ENCODE measurements at regions not wholly inside any gene's neighbourhood (a gene's known extent, or its start where the extent isn't known, plus 50 kb on each side); places are given as distances from the start of the nearest gene placed in this dataset.

DNA sequence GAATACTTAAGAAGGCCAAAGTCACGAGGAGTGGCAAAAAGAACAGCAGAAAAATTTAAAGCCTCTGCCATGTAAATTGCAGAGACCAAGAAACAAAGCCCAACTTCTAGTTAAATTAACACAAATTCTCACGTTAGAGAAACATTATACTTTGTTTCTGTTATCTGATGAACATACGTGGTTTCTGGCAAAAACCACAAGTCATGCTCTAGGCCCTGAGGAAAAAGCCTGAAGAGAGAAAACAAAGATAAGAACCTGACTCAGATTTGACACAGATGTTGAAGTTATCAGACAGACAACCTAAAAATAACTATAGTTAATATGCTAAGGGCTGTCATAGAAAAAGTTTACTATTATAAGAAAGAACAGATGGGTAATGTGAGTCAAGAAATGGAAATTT is 149.1 kb upstream of the PCDH10 start:
- no peak for DNase-seq
- Mint-ChIP-seq H3K27ac (no peak overlapping the region), H3K4me1 (ENCODE audit: low read depth) (no peaks in the 10 kb centered on the region), H3K27me3 (ENCODE audit: low read depth) (no peaks in the 10 kb centered on the region), H3K36me3 (ENCODE audit: low read depth) (no peaks in the 10 kb centered on the region), H3K9me3 (no peaks in the 10 kb centered on the region), H3K4me3 (no peak overlapping the region)
- CTCF ChIA-PET = no interaction called here
- intact Hi-C loops (cut with micrococcal nuclease) = no loop called here

DNA sequence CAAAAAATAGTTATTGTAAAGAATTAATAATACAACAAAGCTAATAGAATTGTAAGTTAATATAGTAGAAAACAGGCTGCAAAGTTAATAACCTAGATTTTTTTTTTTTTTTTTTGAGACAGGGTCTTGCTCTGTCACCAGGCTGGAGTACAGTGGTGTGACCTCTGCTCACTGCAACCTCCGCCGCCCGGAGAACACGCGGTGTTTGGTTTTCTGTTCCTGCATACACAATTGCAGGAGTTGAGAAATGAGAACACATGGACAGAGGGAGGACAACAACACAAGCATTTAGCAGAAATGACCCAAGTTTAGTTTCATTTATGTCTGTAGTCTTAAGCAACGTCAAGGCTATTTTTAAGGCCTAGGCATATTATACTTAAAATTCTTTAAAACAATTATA is 145.9 kb upstream of the PCDH10 start:
- intact Hi-C loops (cut with micrococcal nuclease) = no loop called here
- H3K27ac Mint-ChIP-seq = no peak overlapping the region
- H3K36me3 Mint-ChIP-seq (ENCODE audit: low read depth) = no peaks in the 10 kb centered on the region
- CTCF ChIA-PET = no interaction called here
- H3K4me1 Mint-ChIP-seq (ENCODE audit: low read depth) = no peaks in the 10 kb centered on the region
- no peak overlapping the region for H3K4me3 Mint-ChIP-seq
- DNase-seq = no peak
- no peaks in the 10 kb centered on the region for H3K27me3 Mint-ChIP-seq (ENCODE audit: low read depth)
- peaks cover 4% of the 10 kb centered on the region for H3K9me3 Mint-ChIP-seq

DNA sequence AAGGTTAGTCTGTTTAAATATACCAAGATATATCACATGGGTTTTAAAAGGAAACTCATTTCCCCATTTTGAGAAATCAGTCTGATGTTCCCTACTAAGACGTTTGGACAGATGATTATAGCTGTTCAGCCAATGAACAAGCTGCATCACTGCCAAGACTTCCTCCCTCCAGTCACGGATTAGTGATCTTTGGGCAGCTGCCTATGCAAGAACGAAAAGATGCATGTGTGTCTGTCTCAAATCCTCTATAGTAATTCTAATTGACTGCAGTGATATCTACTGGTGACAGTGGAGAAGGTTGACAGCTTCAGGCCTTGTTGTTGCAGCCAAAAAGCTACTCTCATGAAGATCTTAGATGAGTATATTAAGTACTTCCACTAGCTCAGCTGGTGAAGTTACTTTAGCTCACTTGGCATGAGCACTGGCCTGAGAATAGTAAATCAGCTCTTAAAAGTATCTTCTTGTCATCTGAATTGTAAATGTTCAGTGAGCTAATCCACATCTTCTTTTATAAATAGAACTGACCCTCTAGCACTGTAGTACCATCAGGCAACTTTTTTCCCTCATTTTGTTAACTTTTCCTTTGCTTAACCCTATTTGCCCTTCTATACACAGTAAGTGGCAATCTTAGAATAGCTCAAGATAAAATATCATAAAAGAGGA is 134.5 kb upstream of the PCDH10 start:
- Mint-ChIP-seq H3K4me3 (no peak overlapping the region), H3K27ac (no peak overlapping the region), H3K9me3 (peaks cover 9% of the 10 kb centered on the region), H3K27me3 (ENCODE audit: low read depth) (no peaks in the 10 kb centered on the region), H3K36me3 (ENCODE audit: low read depth) (no peaks in the 10 kb centered on the region), H3K4me1 (ENCODE audit: low read depth) (no peaks in the 10 kb centered on the region)
- intact Hi-C loops (cut with micrococcal nuclease) = no loop called here
- CTCF ChIA-PET = no interaction called here
- no peak for DNase-seq

DNA sequence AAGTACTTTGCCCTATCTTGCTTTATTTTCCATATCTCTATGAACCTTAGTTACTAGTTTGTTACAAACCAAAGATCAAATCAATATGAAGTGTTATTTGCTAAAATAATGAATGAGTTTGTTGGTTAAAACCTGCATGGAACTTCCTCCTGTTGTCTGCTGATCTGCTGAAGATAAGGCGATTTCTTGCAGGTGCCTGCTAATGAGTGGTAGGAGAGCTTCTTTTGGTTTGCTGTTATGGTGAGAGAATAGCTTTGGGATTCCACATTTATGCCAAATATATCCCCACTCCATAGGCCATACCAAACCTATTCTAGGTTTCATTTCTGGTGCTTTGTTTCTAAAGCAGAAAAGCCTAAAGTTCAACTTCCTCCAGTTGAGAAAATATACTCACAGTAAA is 103.8 kb upstream of the PCDH10 start:
- no peak for DNase-seq
- intact Hi-C loops (cut with micrococcal nuclease) = no loop called here
- H3K36me3 Mint-ChIP-seq (ENCODE audit: low read depth) = no peaks in the 10 kb centered on the region
- H3K9me3 Mint-ChIP-seq = no peaks in the 10 kb centered on the region
- H3K27ac Mint-ChIP-seq = no peak overlapping the region
- no peaks in the 10 kb centered on the region for H3K27me3 Mint-ChIP-seq (ENCODE audit: low read depth)
- CTCF ChIA-PET = no interaction called here
- no peak overlapping the region for H3K4me3 Mint-ChIP-seq
- no peaks in the 10 kb centered on the region for H3K4me1 Mint-ChIP-seq (ENCODE audit: low read depth)

DNA sequence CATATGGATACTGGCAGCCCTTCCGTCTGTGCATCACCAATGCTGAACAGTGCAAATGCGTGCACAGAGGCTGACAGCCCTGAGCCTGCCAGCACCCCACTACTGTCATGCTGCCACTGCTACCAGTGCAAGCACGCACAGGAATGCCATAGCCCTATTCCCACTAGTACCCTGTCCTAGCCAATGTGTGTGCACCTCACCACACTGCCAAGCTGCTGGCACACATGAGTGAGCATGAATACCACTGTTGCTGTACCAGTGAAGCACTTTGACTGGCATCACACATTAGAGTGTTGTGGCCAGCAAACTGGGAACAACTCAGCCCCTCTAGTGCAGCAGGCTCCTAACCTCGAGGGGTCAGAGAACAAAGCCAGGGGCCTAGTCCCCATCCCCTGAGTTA is 102.9 kb upstream of the PCDH10 start:
- Mint-ChIP-seq H3K36me3 (ENCODE audit: low read depth) (no peaks in the 10 kb centered on the region), H3K9me3 (no peaks in the 10 kb centered on the region), H3K4me3 (no peak overlapping the region), H3K27me3 (ENCODE audit: low read depth) (no peaks in the 10 kb centered on the region), H3K4me1 (ENCODE audit: low read depth) (no peaks in the 10 kb centered on the region), H3K27ac (no peak overlapping the region)
- intact Hi-C loops (cut with micrococcal nuclease) = no loop called here
- no peak for DNase-seq
- CTCF ChIA-PET = no interaction called here

DNA sequence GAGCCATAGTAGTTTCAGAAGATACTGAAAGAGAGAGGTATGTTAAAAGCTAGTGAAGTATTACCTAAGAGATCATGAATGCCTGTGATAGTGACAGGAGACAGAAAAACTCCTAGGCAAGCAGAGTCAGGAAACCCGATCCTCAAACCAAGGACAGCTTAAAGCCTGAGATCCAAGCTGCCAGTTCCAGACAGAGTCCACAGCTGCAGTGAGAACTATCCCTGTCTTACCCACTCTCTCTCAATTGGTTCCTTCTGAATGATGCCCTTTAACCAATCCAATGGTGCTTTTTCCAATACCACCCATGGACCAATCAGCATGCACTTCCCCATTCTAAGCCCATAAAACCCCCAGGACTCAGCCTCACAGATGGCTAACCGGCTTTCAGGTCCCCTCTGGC is 90.4 kb upstream of the PCDH10 start:
- no peaks in the 10 kb centered on the region for H3K27me3 Mint-ChIP-seq (ENCODE audit: low read depth)
- no peaks in the 10 kb centered on the region for H3K36me3 Mint-ChIP-seq (ENCODE audit: low read depth)
- H3K4me3 Mint-ChIP-seq = no peak overlapping the region
- no peaks in the 10 kb centered on the region for H3K4me1 Mint-ChIP-seq (ENCODE audit: low read depth)
- DNase-seq = no peak
- CTCF ChIA-PET = no interaction called here
- H3K27ac Mint-ChIP-seq = no peak overlapping the region
- H3K9me3 Mint-ChIP-seq = peaks cover 1% of the 10 kb centered on the region
- intact Hi-C loops (cut with micrococcal nuclease) = no loop called here

DNA sequence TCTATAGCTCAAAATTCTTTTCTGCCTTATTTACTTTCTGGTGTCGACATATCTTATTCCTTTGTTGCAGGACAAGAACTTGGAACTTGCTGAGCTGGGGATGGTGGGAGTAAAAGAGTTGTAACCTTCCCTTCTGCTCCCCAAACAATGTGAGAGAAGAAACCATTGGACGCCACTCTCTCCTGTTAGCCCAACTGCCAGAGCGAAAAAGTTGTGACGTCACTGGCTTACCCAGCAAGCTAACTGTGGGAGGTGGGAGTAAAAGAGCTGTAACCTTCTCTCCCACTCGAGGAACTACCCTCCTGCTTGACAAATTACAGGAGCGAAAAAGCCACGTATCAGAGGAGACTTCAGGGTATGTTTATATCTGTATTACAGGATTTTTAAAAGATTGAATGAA is 90.0 kb upstream of the PCDH10 start:
- no peak overlapping the region for H3K27ac Mint-ChIP-seq
- no peak for DNase-seq
- H3K4me1 Mint-ChIP-seq (ENCODE audit: low read depth) = no peaks in the 10 kb centered on the region
- H3K27me3 Mint-ChIP-seq (ENCODE audit: low read depth) = no peaks in the 10 kb centered on the region
- H3K4me3 Mint-ChIP-seq = no peak overlapping the region
- no peaks in the 10 kb centered on the region for H3K36me3 Mint-ChIP-seq (ENCODE audit: low read depth)
- peaks cover 1% of the 10 kb centered on the region for H3K9me3 Mint-ChIP-seq
- intact Hi-C loops (cut with micrococcal nuclease) = no loop called here
- CTCF ChIA-PET = no interaction called here

DNA sequence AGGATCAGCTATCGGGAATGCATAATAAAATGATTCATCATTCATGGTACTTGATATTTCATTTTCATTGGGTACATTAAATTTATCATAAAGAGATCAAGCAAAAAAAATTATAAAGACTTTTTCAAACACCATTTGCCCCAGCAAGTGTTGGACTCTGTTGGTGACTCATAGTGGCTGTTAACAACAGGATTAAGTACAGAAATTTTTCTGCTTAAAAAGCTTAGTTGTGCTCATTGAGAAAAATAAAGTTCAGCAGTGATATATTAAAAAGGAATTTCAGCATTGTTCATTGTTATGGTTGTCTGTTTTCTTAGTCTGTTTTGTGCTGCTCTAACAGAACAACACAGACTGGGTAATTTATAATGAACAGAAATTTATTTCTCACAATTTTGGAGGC is 86.2 kb upstream of the PCDH10 start:
- DNase-seq = no peak
- no peak overlapping the region for H3K27ac Mint-ChIP-seq
- no peaks in the 10 kb centered on the region for H3K4me1 Mint-ChIP-seq (ENCODE audit: low read depth)
- H3K27me3 Mint-ChIP-seq (ENCODE audit: low read depth) = no peaks in the 10 kb centered on the region
- CTCF ChIA-PET = no interaction called here
- peaks cover 7% of the 10 kb centered on the region for H3K9me3 Mint-ChIP-seq
- no peak overlapping the region for H3K4me3 Mint-ChIP-seq
- intact Hi-C loops (cut with micrococcal nuclease) = no loop called here
- H3K36me3 Mint-ChIP-seq (ENCODE audit: low read depth) = no peaks in the 10 kb centered on the region

DNA sequence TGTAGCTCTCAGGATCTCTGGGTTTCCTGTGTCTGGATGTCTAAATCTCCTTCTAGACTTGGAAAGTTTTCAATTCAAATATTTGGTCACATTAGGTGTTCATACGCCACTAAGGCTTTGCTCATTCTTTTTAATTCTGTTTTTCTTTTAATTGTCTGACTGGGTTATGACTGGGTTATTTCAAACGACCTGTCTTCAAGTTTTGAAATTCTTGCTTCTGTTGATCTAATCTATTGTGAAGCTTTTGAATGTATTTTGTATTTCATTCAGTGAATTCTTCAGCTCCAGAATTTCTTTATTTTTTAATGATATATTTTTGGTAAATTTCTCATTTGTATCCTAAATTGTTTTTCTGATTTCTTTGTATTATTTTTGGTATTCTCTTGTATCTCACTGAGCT is 81.0 kb upstream of the PCDH10 start:
- H3K27me3 Mint-ChIP-seq (ENCODE audit: low read depth) = no peaks in the 10 kb centered on the region
- CTCF ChIA-PET = no interaction called here
- no peaks in the 10 kb centered on the region for H3K36me3 Mint-ChIP-seq (ENCODE audit: low read depth)
- H3K4me1 Mint-ChIP-seq (ENCODE audit: low read depth) = no peaks in the 10 kb centered on the region
- no peak for DNase-seq
- intact Hi-C loops (cut with micrococcal nuclease) = no loop called here
- peaks cover 21% of the 10 kb centered on the region for H3K9me3 Mint-ChIP-seq
- no peak overlapping the region for H3K4me3 Mint-ChIP-seq
- H3K27ac Mint-ChIP-seq = no peak overlapping the region

DNA sequence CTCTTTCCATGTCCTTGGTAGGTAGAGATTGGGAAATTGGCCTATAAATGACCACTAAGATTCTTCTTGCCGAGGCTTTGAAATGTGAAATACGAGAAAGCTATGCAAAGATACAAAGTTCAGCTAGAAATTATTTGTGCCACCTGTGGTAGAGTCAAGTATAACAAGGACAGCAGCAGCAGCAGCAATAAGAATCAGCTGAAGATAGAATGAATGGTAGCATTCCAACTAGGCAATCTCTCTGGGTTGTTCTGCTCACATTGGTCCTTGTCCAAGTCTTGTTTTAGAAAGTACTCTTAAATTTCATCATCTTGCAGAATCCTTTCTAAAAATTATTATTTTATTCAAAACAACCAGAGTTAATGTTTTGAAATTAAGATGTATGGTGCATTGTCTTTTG is 67.8 kb upstream of the PCDH10 start:
- H3K9me3 Mint-ChIP-seq = peaks cover 7% of the 10 kb centered on the region
- no peaks in the 10 kb centered on the region for H3K36me3 Mint-ChIP-seq (ENCODE audit: low read depth)
- no peaks in the 10 kb centered on the region for H3K27me3 Mint-ChIP-seq (ENCODE audit: low read depth)
- no peak overlapping the region for H3K4me3 Mint-ChIP-seq
- DNase-seq = no peak
- H3K27ac Mint-ChIP-seq = no peak overlapping the region
- CTCF ChIA-PET = no interaction called here
- intact Hi-C loops (cut with micrococcal nuclease) = no loop called here
- no peaks in the 10 kb centered on the region for H3K4me1 Mint-ChIP-seq (ENCODE audit: low read depth)

DNA sequence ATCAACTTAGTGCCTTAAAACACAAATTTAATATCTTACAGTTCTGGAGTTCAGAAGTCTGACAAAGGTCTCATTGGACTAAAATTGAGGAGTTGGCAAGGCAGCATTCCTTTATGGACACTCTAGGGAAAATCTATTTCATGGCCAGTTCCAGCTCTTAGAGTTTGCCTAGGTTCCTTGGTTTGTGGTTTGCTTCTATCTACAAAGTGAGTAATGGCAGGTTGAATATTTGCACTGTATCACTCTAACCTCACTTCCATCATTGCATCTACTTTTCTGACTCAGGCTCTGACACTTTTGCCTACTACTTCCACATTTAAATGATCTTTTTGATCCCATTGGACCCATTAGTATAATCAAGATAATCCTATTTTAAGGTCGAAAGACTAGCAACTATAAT is 64.7 kb upstream of the PCDH10 start:
- no peak overlapping the region for H3K27ac Mint-ChIP-seq
- H3K36me3 Mint-ChIP-seq (ENCODE audit: low read depth) = no peaks in the 10 kb centered on the region
- H3K4me3 Mint-ChIP-seq = no peak overlapping the region
- intact Hi-C loops (cut with micrococcal nuclease) = no loop called here
- H3K9me3 Mint-ChIP-seq = no peaks in the 10 kb centered on the region
- no peaks in the 10 kb centered on the region for H3K27me3 Mint-ChIP-seq (ENCODE audit: low read depth)
- CTCF ChIA-PET = no interaction called here
- DNase-seq = no peak
- H3K4me1 Mint-ChIP-seq (ENCODE audit: low read depth) = no peaks in the 10 kb centered on the region

DNA sequence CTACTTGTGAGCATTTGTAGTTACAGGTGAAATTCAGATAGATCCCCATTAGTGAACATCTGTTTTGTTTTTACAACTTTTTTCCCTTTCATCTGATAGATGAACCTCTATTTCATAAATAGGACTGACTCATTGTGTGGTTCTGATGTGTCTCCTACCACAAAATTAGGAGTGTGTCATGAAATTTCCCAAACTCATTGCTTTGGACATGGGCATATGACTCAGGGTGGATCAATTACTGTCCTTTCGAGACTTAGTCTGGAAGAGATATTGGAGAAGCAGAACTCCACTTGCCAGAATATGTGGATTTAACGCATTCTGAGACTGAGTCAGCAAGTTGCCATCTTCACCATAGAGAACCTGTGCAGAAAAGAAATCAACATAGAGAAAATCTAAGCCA is 53.5 kb upstream of the PCDH10 start:
- H3K4me3 Mint-ChIP-seq = no peak overlapping the region
- no peaks in the 10 kb centered on the region for H3K36me3 Mint-ChIP-seq (ENCODE audit: low read depth)
- peaks cover 2% of the 10 kb centered on the region for H3K9me3 Mint-ChIP-seq
- no peak for DNase-seq
- CTCF ChIA-PET = no interaction called here
- H3K27me3 Mint-ChIP-seq (ENCODE audit: low read depth) = no peaks in the 10 kb centered on the region
- no peaks in the 10 kb centered on the region for H3K4me1 Mint-ChIP-seq (ENCODE audit: low read depth)
- no peak overlapping the region for H3K27ac Mint-ChIP-seq
- intact Hi-C loops (cut with micrococcal nuclease) = no loop called here

DNA sequence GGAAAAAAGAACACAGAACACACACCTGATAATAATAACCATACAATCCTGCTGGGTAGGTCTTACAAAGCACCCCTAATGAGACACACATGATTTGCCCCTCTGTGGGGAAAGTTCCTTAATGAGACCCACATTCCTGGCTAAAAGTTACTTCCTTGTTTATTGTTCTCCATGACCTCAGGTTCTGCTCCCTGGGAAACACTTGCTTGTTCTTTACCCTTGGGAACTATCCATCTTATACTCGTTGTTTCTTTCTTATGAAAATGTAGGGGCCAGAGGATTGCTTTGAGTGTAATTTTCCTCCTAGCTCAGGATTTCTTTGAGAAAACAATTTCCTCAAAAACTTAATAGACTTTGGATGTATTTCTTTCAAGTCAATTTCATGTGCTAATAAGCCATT is 52.1 kb upstream of the PCDH10 start:
- no peaks in the 10 kb centered on the region for H3K27me3 Mint-ChIP-seq (ENCODE audit: low read depth)
- H3K4me1 Mint-ChIP-seq (ENCODE audit: low read depth) = no peaks in the 10 kb centered on the region
- CTCF ChIA-PET = no interaction called here
- no peak for DNase-seq
- no peak overlapping the region for H3K4me3 Mint-ChIP-seq
- H3K9me3 Mint-ChIP-seq = peaks cover 2% of the 10 kb centered on the region
- H3K36me3 Mint-ChIP-seq (ENCODE audit: low read depth) = no peaks in the 10 kb centered on the region
- no peak overlapping the region for H3K27ac Mint-ChIP-seq
- intact Hi-C loops (cut with micrococcal nuclease) = no loop called here

Data from activated naive CD4-positive, alpha-beta T cell treated with anti-CD3 and anti-CD28 coated beads for 36 hours (primary cell).